GM23338 (cell line): ENCODE measurements at regions not wholly inside any gene's neighbourhood (a gene's known extent, or its start where the extent isn't known, plus 50 kb on each side); places are given as distances from the start of the nearest gene placed in this dataset.

Experiments used
- CREB1 ChIP-seq: fragments of 250-450 bp; sonication (Bioruptor Pico); IDR thresholded peaks from 2 replicates; pipeline ENCODE4 v1.5.0; 2020; ENCODE audit warnings: low read depth, mild to moderate bottlenecking, moderate library complexity
- CTCF ChIP-seq, 2 experiments: fragments of 200-600 bp in 1 of 2; sonication (generic) in 1 of 2; conservative IDR thresholded peaks; 2 replicates each; pipeline versions ENCODE4 v1.5.1 to v1.6.1; 2016 to 2017; ENCODE audit warnings: antibody characterized with exemption in 2 of 2, low read depth in 2 of 2, mild to moderate bottlenecking in 2 of 2, moderate library complexity in 1 of 2
- EZH2 ChIP-seq: fragments of 200-600 bp; sonication (generic); IDR thresholded peaks from one replicate; pipeline ENCODE4 v1.8.0; 2017; ENCODE audit warnings: antibody characterized with exemption, mild to moderate bottlenecking, low read depth; ENCODE audit not compliant: unreplicated experiment
- EZH2phosphoT487 ChIP-seq: fragments of 200-600 bp; sonication (generic); IDR thresholded peaks from one replicate; pipeline ENCODE4 v1.8.1; 2018; ENCODE audit warnings: antibody characterized with exemption; ENCODE audit not compliant: unreplicated experiment
- NANOG ChIP-seq: IDR thresholded peaks from 2 replicates; pipeline ENCODE4 v1.6.1; 2016; ENCODE audit warnings: antibody characterized with exemption, borderline replicate concordance
- POLR2AphosphoS5 ChIP-seq: IDR thresholded peaks from 2 replicates; pipeline ENCODE4 v1.6.1; 2016; ENCODE audit warnings: antibody characterized with exemption, low read depth
- REST ChIP-seq: IDR thresholded peaks from one replicate; pipeline ENCODE4 v1.6.1; 2018; ENCODE audit warnings: antibody characterized with exemption; ENCODE audit not compliant: unreplicated experiment
- STAT1 ChIP-seq: IDR thresholded peaks from one replicate; pipeline ENCODE4 v1.6.1; 2016; ENCODE audit warnings: antibody characterized with exemption; ENCODE audit not compliant: unreplicated experiment
- ZNF114 ChIP-seq: fragments of 250-450 bp; sonication (Bioruptor Pico); IDR thresholded peaks from 2 replicates; pipeline ENCODE4 v1.5.0; 2020; ENCODE audit warnings: mild to moderate bottlenecking, moderate library complexity
- TF ChIP-seq, protein P1 (sequence below): IDR thresholded peaks from 2 replicates; pipeline ENCODE4 v1.6.1; 2016; ENCODE audit warnings: antibody characterized with exemption

- TF ChIP-seq CTCF (conservative IDR thresholded peaks at IDR 0.05; ENCODE audit: low read depth in 2 of 2) (no peak), REST (no peak), EZH2 (no peak), POLR2AphosphoS5 (no peak), EZH2phosphoT487 (no peak), CREB1 (CRISPR knock-in tag) (no peak), ZNF114 (CRISPR knock-in tag) (no peak), STAT1 (no peak), NANOG (no peak)
- TF ChIP-seq, protein P1, sequence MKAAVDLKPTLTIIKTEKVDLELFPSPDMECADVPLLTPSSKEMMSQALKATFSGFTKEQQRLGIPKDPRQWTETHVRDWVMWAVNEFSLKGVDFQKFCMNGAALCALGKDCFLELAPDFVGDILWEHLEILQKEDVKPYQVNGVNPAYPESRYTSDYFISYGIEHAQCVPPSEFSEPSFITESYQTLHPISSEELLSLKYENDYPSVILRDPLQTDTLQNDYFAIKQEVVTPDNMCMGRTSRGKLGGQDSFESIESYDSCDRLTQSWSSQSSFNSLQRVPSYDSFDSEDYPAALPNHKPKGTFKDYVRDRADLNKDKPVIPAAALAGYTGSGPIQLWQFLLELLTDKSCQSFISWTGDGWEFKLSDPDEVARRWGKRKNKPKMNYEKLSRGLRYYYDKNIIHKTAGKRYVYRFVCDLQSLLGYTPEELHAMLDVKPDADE = no peak
Measured at GRCh38 chrY:18919256-18919655, 145.7 kb upstream of the HSFY2 start.
